Suprapubic skin (tissue), 4 donors: ENCODE measurements at regions not wholly inside any gene's neighbourhood (a gene's known extent, or its start where the extent isn't known, plus 50 kb on each side); places are given as distances from the start of the nearest gene placed in this dataset.

ENCODE experiments used
- EP300 ChIP-seq: sonication (generic); formaldehyde crosslinking; IDR thresholded peaks from one replicate; pipeline ENCODE4 v1.6.1; 2017; ENCODE audit warnings: antibody characterized with exemption
- POLR2A ChIP-seq, 2 donors: fragments of 450-650 bp; IDR thresholded peaks; one replicate each; pipeline ENCODE4 v1.6.1; 2017; ENCODE audit warnings: antibody characterized with exemption in 2 of 2, mild to moderate bottlenecking in 2 of 2, moderate library complexity in 2 of 2
- POLR2AphosphoS5 ChIP-seq, 3 donors: sonication (generic); formaldehyde crosslinking; IDR thresholded peaks; one replicate each; pipeline ENCODE4 v1.6.1; 2017; ENCODE audit warnings: antibody characterized with exemption in 3 of 3
- TF ChIP-seq, protein P1 (sequence below), 2 donors: fragments of 200-600 bp in 1 of 2; fragments of 450-650 bp in 1 of 2; sonication (generic) in 1 of 2; IDR thresholded peaks; one replicate each; pipeline ENCODE4 v1.5.1; 2016 to 2019; ENCODE audit warnings: antibody characterized with exemption in 2 of 2, mild to moderate bottlenecking in 1 of 2, moderate library complexity in 1 of 2

DNA sequence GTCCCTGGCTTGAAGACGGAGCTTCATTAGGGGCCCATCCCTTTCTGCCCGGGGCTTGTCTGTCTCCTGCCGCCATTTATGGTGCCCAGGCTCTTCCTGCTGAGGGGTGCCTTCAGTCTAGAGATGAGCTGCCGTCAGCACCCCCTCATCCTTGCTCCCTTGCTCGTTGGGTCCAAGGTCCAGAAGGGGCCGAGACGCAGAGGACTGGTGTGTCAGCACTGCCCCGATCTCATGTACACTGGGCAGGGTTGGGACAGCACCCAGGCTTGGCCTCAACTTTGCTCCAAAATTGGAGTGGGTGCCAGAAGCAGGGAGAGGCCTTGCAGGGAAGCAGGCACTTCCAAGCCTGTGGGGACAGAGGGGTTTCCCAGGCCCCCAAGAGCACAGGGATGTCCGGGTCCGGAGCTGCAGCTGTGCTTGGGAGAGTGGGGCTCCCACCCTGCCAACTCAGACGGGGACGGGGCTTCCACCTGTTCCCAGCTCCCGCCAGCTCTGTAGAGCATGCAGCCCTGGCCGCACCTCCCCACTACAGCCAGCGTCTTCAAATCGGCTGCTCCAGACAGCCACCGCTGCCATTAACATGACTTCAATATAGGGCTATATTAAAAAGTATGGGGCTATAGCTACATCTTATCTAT is 488.8 kb downstream of the TENT5A start:
- TF ChIP-seq, protein P1, sequence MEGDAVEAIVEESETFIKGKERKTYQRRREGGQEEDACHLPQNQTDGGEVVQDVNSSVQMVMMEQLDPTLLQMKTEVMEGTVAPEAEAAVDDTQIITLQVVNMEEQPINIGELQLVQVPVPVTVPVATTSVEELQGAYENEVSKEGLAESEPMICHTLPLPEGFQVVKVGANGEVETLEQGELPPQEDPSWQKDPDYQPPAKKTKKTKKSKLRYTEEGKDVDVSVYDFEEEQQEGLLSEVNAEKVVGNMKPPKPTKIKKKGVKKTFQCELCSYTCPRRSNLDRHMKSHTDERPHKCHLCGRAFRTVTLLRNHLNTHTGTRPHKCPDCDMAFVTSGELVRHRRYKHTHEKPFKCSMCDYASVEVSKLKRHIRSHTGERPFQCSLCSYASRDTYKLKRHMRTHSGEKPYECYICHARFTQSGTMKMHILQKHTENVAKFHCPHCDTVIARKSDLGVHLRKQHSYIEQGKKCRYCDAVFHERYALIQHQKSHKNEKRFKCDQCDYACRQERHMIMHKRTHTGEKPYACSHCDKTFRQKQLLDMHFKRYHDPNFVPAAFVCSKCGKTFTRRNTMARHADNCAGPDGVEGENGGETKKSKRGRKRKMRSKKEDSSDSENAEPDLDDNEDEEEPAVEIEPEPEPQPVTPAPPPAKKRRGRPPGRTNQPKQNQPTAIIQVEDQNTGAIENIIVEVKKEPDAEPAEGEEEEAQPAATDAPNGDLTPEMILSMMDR (IDR thresholded peaks at IDR 0.05), result no peak
- TF ChIP-seq POLR2A (IDR thresholded peaks at IDR 0.05), result no peak
- TF ChIP-seq POLR2AphosphoS5 (IDR thresholded peaks at IDR 0.05), result no peak
- TF ChIP-seq EP300, result no peak
